ENCODE measurements at regions not wholly inside any gene's neighbourhood (a gene's known extent, or its start where the extent isn't known, plus 50 kb on each side); places are given as distances from the start of the nearest gene placed in this dataset.

DNA sequence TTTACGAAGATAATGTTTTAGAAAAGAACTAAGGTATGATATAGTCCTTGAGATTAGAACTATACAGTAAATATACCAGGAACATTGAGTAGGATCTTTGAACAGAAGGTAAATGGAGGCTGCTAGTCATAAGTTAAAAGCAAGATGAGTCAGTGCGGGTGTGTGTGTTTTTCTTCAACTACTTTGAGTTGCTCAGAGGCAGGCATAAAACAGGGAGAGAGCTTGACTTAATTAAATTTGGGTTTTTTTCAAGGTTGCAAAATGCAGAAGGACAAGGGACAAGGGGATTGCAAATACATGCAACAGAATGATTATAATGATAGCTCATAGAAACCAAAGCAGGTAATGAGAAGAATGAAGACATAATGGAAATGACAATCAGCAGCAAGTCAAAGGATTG, 815.1 kb downstream of the NCAM2 start:
- no peak overlapping the region for H3K27ac ChIP-seq
- TF ChIP-seq ZFX (IDR thresholded peaks at IDR 0.05; ENCODE audit: borderline replicate concordance), result no peak
- TF ChIP-seq, protein P1, sequence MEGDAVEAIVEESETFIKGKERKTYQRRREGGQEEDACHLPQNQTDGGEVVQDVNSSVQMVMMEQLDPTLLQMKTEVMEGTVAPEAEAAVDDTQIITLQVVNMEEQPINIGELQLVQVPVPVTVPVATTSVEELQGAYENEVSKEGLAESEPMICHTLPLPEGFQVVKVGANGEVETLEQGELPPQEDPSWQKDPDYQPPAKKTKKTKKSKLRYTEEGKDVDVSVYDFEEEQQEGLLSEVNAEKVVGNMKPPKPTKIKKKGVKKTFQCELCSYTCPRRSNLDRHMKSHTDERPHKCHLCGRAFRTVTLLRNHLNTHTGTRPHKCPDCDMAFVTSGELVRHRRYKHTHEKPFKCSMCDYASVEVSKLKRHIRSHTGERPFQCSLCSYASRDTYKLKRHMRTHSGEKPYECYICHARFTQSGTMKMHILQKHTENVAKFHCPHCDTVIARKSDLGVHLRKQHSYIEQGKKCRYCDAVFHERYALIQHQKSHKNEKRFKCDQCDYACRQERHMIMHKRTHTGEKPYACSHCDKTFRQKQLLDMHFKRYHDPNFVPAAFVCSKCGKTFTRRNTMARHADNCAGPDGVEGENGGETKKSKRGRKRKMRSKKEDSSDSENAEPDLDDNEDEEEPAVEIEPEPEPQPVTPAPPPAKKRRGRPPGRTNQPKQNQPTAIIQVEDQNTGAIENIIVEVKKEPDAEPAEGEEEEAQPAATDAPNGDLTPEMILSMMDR (IDR thresholded peaks at IDR 0.05), result no peak

- no peak overlapping the region for H3K27ac ChIP-seq
- TF ChIP-seq, protein P1 (IDR thresholded peaks at IDR 0.05), result no peak
- no peak for TF ChIP-seq ZFX (IDR thresholded peaks at IDR 0.05; ENCODE audit: borderline replicate concordance)
These were observed 815.7 kb downstream of the NCAM2 start for GRCh38 chr21:21813934-21814333.

DNA sequence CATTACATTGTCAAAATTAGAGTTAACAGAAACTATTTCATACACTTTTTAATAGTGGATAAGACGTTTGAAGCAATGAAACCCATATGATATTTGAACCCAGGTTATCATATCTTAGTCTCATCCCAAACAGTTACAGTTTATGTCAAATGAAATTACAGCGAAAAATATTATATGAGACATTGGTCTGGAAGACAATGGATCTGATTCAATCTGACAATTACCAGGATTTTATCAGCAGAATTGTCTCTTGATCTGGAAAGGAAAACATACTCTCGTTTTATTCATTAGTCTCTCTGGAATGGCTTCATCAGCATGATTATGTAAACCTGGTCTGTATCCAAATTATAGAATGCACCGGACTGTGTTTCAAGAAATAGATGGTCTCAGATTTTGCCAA, 818.6 kb downstream of the NCAM2 start:
- TF ChIP-seq, protein P1 (IDR thresholded peaks at IDR 0.05), result no peak
- no peak for TF ChIP-seq ZFX (IDR thresholded peaks at IDR 0.05; ENCODE audit: borderline replicate concordance)
- no peak overlapping the region for H3K27ac ChIP-seq

- TF ChIP-seq, protein P1 (IDR thresholded peaks at IDR 0.05), result no peak
- no peak for TF ChIP-seq ZFX (IDR thresholded peaks at IDR 0.05; ENCODE audit: borderline replicate concordance)
- no peak overlapping the region for H3K27ac ChIP-seq
These were observed 820.7 kb downstream of the NCAM2 start for GRCh38 chr21:21818898-21819297.

GRCh38 chr21:21828130-21828529, 829.9 kb downstream of the NCAM2 start:
- TF ChIP-seq, protein P1 (IDR thresholded peaks at IDR 0.05), result no peak
- TF ChIP-seq ZFX (IDR thresholded peaks at IDR 0.05; ENCODE audit: borderline replicate concordance), result no peak
- H3K27ac ChIP-seq, result no peak overlapping the region

- no peak overlapping the region for H3K27ac ChIP-seq
- TF ChIP-seq, protein P1 (IDR thresholded peaks at IDR 0.05), result no peak
- TF ChIP-seq ZFX (IDR thresholded peaks at IDR 0.05; ENCODE audit: borderline replicate concordance), result no peak
These were observed 832.8 kb downstream of the NCAM2 start for GRCh38 chr21:21831036-21831435.

DNA sequence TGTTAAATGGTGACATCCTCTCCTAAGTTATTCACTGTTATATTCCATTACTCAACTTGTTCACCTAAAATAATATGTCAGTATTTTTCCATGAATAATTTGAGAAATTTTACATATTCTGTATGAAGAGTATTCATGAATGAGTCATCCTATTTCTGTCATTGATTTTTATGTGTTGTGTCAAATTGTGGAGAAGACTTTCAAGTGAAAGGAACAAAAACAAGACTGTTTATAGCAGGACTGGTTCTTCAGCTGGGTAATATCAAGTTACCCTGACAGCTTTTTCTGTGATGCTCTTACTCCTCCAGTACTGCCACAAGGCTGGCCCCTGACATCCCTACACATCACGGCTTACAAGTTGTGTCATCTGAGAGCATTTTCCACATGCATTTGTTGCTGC, 847.7 kb downstream of the NCAM2 start:
- H3K27ac ChIP-seq, result no peak overlapping the region
- no peak for TF ChIP-seq ZFX (IDR thresholded peaks at IDR 0.05; ENCODE audit: borderline replicate concordance)
- TF ChIP-seq, protein P1 (IDR thresholded peaks at IDR 0.05), result no peak

Data from 22Rv1 (cell line).